Ovary (tissue), 3 donors: ENCODE measurements at regions not wholly inside any gene's neighbourhood (a gene's known extent, or its start where the extent isn't known, plus 50 kb on each side); places are given as distances from the start of the nearest gene placed in this dataset.

ENCODE experiments used
- EP300 ChIP-seq: sonication (generic); formaldehyde crosslinking; IDR thresholded peaks from one replicate; pipeline ENCODE4 v1.6.1; 2017; ENCODE audit warnings: antibody characterized with exemption
- TF ChIP-seq, protein P1 (sequence below), 3 donors: fragments of 450-650 bp in 2 of 3; fragments of 200-600 bp in 1 of 3; IDR thresholded peaks; one replicate each; pipeline versions ENCODE4 v1.5.1 to v1.8.0; 2016 to 2022; ENCODE audit warnings: antibody characterized with exemption in 3 of 3, mild to moderate bottlenecking in 1 of 3
- donor health status: DM: no; HTN: no; CAD: no.

DNA sequence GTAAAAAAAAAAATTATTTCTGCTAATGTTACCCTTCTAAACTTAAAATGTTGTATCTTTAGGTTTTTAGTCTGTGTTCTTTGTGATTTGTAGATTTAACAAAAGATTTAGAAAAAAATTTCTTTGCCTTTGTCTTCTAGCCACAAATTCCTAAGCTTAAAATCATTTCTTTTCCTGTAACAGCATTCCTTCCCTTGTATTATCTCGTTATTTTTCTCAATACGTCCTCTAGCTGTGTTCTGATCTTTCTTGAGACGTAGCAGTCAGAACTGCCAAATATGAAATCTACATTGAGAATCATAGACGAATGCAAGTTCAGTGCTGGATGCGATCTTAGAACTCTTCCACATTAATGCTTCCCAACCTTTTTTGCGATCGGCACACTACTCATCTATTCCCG is 283.1 kb downstream of the UTRN start:
- TF ChIP-seq, protein P1, sequence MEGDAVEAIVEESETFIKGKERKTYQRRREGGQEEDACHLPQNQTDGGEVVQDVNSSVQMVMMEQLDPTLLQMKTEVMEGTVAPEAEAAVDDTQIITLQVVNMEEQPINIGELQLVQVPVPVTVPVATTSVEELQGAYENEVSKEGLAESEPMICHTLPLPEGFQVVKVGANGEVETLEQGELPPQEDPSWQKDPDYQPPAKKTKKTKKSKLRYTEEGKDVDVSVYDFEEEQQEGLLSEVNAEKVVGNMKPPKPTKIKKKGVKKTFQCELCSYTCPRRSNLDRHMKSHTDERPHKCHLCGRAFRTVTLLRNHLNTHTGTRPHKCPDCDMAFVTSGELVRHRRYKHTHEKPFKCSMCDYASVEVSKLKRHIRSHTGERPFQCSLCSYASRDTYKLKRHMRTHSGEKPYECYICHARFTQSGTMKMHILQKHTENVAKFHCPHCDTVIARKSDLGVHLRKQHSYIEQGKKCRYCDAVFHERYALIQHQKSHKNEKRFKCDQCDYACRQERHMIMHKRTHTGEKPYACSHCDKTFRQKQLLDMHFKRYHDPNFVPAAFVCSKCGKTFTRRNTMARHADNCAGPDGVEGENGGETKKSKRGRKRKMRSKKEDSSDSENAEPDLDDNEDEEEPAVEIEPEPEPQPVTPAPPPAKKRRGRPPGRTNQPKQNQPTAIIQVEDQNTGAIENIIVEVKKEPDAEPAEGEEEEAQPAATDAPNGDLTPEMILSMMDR (IDR thresholded peaks at IDR 0.05) = no peak
- no peak for TF ChIP-seq EP300
